ENCODE measurements at regions not wholly inside any gene's neighbourhood (a gene's known extent, or its start where the extent isn't known, plus 50 kb on each side); places are given as distances from the start of the nearest gene placed in this dataset.
A peak's percentile ranks its signal among the peaks of the same experiment; 100 is the strongest.

DNA sequence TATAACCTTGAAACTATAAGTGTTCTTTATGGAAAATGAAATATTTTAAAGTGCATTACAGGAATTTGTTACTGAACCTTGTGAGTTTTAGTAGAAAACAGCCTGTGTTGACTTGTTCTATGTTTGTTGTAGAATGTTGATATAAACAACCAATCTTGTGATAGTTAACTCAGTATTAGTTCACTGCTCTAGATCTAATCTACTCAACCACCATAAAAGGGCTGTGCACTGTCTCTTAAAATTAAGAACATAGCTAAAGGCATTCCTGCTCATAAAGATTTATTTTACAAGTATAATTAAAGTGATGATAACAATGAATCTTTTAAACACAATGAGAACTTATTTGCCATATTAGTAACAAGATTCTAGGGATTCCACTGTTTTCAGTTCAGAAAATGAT, 110.5 kb upstream of the KLF7 start:
- DNase-seq (ENCODE audit: low spot score) = no peak
- TF ChIP-seq, protein P1, sequence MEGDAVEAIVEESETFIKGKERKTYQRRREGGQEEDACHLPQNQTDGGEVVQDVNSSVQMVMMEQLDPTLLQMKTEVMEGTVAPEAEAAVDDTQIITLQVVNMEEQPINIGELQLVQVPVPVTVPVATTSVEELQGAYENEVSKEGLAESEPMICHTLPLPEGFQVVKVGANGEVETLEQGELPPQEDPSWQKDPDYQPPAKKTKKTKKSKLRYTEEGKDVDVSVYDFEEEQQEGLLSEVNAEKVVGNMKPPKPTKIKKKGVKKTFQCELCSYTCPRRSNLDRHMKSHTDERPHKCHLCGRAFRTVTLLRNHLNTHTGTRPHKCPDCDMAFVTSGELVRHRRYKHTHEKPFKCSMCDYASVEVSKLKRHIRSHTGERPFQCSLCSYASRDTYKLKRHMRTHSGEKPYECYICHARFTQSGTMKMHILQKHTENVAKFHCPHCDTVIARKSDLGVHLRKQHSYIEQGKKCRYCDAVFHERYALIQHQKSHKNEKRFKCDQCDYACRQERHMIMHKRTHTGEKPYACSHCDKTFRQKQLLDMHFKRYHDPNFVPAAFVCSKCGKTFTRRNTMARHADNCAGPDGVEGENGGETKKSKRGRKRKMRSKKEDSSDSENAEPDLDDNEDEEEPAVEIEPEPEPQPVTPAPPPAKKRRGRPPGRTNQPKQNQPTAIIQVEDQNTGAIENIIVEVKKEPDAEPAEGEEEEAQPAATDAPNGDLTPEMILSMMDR (IDR thresholded peaks at IDR 0.05; ENCODE audit: borderline replicate concordance, control extremely low read depth, extremely low read depth, insufficient read depth, missing control alignments) = no peak
- in situ Hi-C loops (cut with MboI; ENCODE audit: low sequenced_read_pairs, unreplicated experiment) = no loop called here

DNA sequence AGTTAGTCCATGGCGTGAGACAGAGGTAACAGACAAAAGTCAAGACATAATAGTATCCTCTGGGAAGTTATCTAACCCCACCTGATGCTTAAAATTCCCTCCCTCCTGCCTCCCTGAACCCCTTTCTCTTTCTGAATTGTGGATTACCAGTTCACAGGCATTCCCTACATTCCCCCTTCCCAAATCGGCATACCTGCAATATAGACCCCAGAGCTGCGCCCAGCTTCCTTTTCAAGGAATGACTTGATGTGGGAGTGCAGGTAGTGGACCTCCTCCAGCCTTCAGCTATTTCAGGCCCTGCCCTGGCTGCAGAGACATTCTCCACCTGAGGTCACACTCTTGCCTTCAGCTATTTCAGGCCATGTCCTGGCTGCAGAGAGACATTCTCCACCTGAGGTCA, 111.1 kb upstream of the KLF7 start:
- DNase-seq (ENCODE audit: low spot score) = no peak
- in situ Hi-C loops (cut with MboI; ENCODE audit: low sequenced_read_pairs, unreplicated experiment) = no loop called here
- TF ChIP-seq, protein P1 (IDR thresholded peaks at IDR 0.05; ENCODE audit: borderline replicate concordance, control extremely low read depth, extremely low read depth, insufficient read depth, missing control alignments) = no peak

DNA sequence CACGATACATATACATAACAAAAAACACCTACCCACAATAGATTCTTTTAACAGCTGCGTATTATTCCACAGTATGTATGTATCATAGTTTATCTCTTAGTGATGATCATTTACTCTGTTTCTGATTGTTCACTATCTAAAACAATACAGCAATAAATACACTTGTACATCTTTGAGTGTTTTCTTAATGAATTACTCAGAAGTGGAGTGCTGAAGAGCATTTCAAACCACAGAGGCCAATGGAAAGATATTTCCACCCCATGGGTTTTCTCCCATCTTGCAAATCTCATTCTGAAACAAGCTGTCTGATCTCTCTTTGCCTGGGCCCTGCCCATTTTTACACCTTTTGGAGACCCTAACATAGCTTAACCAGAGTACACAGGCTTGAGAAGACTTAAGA, 113.8 kb upstream of the KLF7 start:
- no peak for DNase-seq (ENCODE audit: low spot score)
- TF ChIP-seq, protein P1 (IDR thresholded peaks at IDR 0.05; ENCODE audit: borderline replicate concordance, control extremely low read depth, extremely low read depth, insufficient read depth, missing control alignments) = no peak
- in situ Hi-C loops (cut with MboI; ENCODE audit: low sequenced_read_pairs, unreplicated experiment) = no loop called here

DNA sequence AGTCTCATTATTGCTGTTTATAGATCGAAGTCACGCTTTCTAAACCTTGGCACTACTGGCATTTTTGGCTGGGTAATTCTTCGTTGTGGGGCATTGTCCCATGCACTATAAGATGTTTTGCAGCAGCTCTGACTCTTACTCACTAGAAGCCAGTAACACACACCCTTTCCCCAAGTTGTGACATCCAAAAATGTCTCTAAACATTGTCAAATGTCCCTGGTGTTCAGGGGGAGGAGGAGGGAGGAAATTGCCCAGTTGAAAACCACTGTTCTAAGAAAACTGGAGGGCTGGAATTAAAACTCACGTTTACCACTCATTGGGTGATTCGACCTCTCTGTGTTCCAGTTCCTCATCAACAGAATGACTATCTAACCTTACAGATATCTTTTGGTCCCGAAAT, 115.7 kb upstream of the KLF7 start:
- DNase-seq (ENCODE audit: low spot score) = no peak
- TF ChIP-seq, protein P1 (IDR thresholded peaks at IDR 0.05; ENCODE audit: borderline replicate concordance, control extremely low read depth, extremely low read depth, insufficient read depth, missing control alignments) = no peak
- in situ Hi-C loops (cut with MboI; ENCODE audit: low sequenced_read_pairs, unreplicated experiment) = no loop called here

DNA sequence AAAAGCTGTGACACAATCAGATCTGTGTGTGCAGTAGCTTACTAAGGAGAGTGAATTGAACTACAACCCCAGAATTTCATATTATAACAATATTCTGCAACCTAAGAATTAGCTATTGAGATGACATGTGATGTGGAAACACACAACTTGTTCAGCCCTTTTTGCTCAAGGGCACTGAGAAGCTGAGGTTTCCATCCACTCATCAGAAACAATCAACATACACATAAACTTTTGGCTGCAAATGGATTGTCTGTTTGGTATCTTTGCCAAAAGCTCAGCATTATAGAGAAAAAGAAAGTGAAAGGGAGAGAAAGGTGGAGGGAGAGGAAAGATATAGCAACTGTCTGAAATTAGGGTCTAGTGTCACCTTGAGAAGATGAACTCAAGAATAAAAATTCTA, 117.2 kb upstream of the KLF7 start:
- in situ Hi-C loops (cut with MboI; ENCODE audit: low sequenced_read_pairs, unreplicated experiment) = no loop called here
- TF ChIP-seq, protein P1 (IDR thresholded peaks at IDR 0.05; ENCODE audit: borderline replicate concordance, control extremely low read depth, extremely low read depth, insufficient read depth, missing control alignments) = no peak
- no peak for DNase-seq (ENCODE audit: low spot score)

DNA sequence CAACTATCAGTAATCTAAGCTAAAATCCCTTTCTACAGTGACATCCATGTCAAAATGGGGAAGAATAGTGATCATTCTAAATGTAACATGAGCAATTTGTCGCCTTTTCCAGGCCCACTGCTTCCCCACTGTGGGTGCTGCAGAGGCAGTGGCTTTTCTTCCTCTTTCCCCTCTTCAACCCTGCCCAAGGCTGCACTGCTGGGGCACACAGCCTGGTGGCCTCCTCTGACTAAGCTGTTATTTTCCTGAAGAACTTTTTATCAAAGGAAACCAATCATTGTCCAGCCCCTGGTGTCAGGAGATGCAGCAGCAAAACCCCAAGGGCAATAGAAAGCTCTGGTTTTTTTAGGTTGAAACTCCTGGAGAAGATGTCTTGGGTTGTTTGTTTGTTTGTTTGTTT, 117.6 kb upstream of the KLF7 start:
- no peak for DNase-seq (ENCODE audit: low spot score)
- in situ Hi-C loops (cut with MboI; ENCODE audit: low sequenced_read_pairs, unreplicated experiment) = no loop called here
- TF ChIP-seq, protein P1 (IDR thresholded peaks at IDR 0.05; ENCODE audit: borderline replicate concordance, control extremely low read depth, extremely low read depth, insufficient read depth, missing control alignments) = peak; percentile 17
